ENCODE measurements at regions not wholly inside any gene's neighbourhood (a gene's known extent, or its start where the extent isn't known, plus 50 kb on each side); places are given as distances from the start of the nearest gene placed in this dataset.

DNA sequence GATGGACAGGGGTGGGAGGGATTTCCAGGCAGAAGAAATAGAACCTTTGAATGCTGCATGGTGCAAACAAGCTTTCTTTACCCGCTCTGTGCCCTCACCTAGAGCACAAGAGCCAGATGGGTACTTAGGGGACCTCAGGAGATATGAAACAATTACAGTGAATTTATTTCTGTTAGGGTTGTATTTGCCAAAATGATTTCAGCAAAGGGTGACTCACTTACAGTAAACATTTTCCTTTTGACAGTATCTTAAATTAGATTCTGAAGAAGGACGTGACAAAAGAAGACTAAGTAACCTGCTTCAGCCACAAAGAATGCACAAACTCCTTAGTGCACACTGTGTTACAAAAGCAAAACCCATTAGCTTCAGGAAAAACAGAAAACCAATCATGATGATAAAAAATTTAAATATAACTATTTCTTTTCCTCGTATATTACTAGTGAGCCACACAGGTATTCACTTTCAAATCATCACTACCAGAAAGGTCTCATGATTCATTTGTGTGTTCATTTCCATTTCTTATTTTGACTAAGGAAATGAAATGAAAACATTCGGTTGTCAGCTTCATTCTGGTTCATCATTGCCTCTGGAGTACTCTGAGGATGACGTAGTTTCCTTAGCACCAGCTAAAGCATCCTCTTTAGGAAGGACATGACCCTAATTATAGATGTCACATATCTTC, 158.8 kb downstream of the NHLRC3 start:
- Histone ChIP-seq H3K4me3 (no peak overlapping the region), H3K4me1 (no peaks in the 10 kb centered on the region), H3K36me3 (no peaks in the 10 kb centered on the region), H3K27ac (no peak overlapping the region), H3K9me3 (no peaks in the 10 kb centered on the region), H3K27me3 (no peaks in the 10 kb centered on the region)
- intact Hi-C loops (cut with DNase I), result no loop called here
- DNase-seq (no peak), ATAC-seq (no peak)
- TF ChIP-seq, protein P1, sequence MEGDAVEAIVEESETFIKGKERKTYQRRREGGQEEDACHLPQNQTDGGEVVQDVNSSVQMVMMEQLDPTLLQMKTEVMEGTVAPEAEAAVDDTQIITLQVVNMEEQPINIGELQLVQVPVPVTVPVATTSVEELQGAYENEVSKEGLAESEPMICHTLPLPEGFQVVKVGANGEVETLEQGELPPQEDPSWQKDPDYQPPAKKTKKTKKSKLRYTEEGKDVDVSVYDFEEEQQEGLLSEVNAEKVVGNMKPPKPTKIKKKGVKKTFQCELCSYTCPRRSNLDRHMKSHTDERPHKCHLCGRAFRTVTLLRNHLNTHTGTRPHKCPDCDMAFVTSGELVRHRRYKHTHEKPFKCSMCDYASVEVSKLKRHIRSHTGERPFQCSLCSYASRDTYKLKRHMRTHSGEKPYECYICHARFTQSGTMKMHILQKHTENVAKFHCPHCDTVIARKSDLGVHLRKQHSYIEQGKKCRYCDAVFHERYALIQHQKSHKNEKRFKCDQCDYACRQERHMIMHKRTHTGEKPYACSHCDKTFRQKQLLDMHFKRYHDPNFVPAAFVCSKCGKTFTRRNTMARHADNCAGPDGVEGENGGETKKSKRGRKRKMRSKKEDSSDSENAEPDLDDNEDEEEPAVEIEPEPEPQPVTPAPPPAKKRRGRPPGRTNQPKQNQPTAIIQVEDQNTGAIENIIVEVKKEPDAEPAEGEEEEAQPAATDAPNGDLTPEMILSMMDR (IDR thresholded peaks at IDR 0.05), result no peak

DNA sequence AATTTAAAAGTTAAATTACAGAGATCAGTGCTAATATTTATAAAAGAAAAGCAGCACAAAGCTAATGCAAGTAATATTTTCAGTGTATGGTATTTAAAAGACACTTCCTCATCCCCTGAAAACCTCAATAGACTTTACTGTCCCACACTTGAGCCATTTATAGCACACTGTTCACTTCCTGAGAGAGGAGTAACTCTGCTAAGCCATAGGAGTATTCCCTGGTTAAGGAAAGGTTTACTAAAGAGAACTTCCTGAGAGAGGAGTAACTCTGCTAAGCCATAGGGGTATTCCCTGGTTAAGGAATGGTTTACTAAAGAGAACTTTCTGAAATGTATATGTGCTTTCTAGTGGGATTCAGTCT, 159.4 kb downstream of the NHLRC3 start:
- ATAC-seq (no peak), DNase-seq (no peak)
- H3K9me3 ChIP-seq, result no peaks in the 10 kb centered on the region
- no peak overlapping the region for H3K4me3 ChIP-seq
- intact Hi-C loops (cut with DNase I), result no loop called here
- no peaks in the 10 kb centered on the region for H3K4me1 ChIP-seq
- H3K36me3 ChIP-seq, result no peaks in the 10 kb centered on the region
- H3K27me3 ChIP-seq, result no peaks in the 10 kb centered on the region
- no peak overlapping the region for H3K27ac ChIP-seq
- TF ChIP-seq, protein P1 (IDR thresholded peaks at IDR 0.05), result no peak

DNA sequence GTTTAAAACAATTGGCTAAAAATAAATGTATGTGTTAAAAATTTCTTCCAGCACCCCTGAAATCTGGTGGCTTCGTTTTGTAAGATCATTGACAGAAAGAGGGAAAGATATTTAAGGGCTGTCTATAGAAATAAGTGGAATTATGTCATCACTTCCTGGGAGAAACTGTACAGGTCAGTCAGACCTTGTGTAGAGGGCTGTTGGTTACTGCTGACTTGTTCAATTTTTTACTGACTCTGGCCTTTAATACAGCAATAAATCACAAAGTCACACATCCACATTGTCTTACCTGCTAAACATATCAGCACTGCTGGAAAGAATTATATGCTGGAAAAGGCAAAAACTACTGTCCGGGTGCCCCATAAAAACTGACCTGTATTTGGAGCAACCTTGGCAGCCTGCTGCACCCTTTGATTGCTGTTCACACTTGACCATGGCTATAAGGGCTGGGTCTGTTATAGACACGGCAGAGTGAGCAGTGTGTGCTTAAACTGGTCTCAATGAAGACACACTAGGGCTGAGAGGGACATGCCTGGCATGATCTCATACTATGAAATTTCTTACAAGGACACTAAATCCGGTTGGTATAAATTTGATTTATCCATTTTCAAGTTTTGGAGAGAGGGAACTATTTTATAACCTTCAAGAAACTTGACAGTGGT, 162.1 kb downstream of the NHLRC3 start:
- DNase-seq (no peak), ATAC-seq (no peak)
- TF ChIP-seq, protein P1 (IDR thresholded peaks at IDR 0.05), result no peak
- intact Hi-C loops (cut with DNase I), result no loop called here
- Histone ChIP-seq H3K27me3 (no peaks in the 10 kb centered on the region), H3K9me3 (no peaks in the 10 kb centered on the region), H3K4me1 (no peaks in the 10 kb centered on the region), H3K4me3 (no peak overlapping the region), H3K36me3 (no peaks in the 10 kb centered on the region), H3K27ac (no peak overlapping the region)

DNA sequence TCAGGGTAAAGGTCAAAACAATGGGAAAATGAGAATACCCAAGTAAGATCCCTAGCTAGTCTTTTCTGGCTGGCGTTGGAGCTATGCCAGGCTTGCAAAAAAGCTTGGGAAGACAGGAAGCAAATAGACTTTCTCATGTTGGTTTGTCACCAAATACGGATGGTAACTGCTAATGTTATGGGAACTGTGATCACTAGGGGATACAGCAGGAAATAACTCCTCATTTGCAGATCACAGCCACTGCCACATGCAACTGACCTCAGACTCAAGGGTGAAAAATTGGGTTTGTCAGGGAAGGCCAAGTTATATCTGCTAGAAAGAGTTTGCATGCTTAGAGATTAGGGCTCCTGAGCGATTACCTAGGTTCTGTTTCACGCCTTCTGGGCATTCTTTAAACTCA, 162.9 kb downstream of the NHLRC3 start:
- TF ChIP-seq, protein P1 (IDR thresholded peaks at IDR 0.05), result no peak
- ATAC-seq (no peak), DNase-seq (no peak)
- H3K27ac ChIP-seq, result no peak overlapping the region
- no peak overlapping the region for H3K4me3 ChIP-seq
- H3K9me3 ChIP-seq, result no peaks in the 10 kb centered on the region
- no peaks in the 10 kb centered on the region for H3K27me3 ChIP-seq
- H3K4me1 ChIP-seq, result no peaks in the 10 kb centered on the region
- H3K36me3 ChIP-seq, result no peaks in the 10 kb centered on the region
- intact Hi-C loops (cut with DNase I), result no loop called here

DNA sequence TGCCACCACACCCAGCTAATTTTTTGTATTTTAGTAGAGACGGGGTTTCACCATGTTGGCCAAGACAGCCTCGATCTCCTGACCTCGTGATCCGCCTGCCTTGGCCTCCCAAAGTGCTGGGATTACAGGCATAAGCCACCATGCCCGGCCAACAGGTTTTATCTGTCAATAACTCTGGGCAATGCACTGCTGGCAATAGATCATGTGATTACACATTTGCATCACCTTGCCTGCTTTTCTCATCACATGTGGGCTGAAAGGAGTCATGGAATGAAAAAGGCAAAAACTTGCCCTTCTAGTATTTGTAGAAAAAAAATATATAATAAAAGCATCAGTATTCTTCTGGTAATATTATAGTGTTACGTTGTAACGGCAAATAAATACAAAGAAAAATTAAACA, 164.5 kb downstream of the NHLRC3 start:
- H3K27ac ChIP-seq, result no peak overlapping the region
- no peak overlapping the region for H3K4me3 ChIP-seq

More for the DNA sequence above, 164.5 kb downstream of the NHLRC3 start:
- TF ChIP-seq, protein P1 (IDR thresholded peaks at IDR 0.05), result no peak
- no peak for ATAC-seq
- Histone ChIP-seq H3K4me1 (no peaks in the 10 kb centered on the region), H3K9me3 (no peaks in the 10 kb centered on the region), H3K27me3 (no peaks in the 10 kb centered on the region), H3K36me3 (no peaks in the 10 kb centered on the region)
- intact Hi-C loops (cut with DNase I), result no loop called here
- no peak for DNase-seq

Data from upper lobe of right lung (tissue), 1 donor.